B cell (primary cell): ENCODE measurements at regions not wholly inside any gene's neighbourhood (a gene's known extent, or its start where the extent isn't known, plus 50 kb on each side); places are given as distances from the start of the nearest gene placed in this dataset.

Experiments
- ATAC-seq: fragments of 200-7000 bp; cut with Tn5 transposase; one replicate; pipeline ENCODE4 v1.10.0; 2021; ENCODE audit warnings: low read depth, mild to moderate bottlenecking, moderate number of reproducible peaks, moderate library complexity
- CTCF ChIA-PET: fragments of 350-600 bp; sonication (Branson Sonifier 250); formaldehyde crosslinking; loops from one replicate; lab custom pipeline; 2021; ENCODE audit warnings: antibody characterized with exemption, inconsistent platforms; lab: Charles Lee
- POLR2A ChIA-PET: fragments of 350-600 bp; sonication (Branson Sonifier 250); formaldehyde crosslinking; loops from one replicate; lab custom pipeline; 2021; ENCODE audit warnings: antibody characterized with exemption; lab: Charles Lee
- DNase-seq: peaks from one replicate; pipeline ENCODE4 v3.0.0; 2013
- H2AFZ ChIP-seq: 2 replicates; pipeline ENCODE4 v1.6.1; 2012; ENCODE audit warnings: mild to moderate bottlenecking, low read depth, low read length; ENCODE audit not compliant: insufficient read depth, poor library complexity, severe bottlenecking
- H3K27ac ChIP-seq, 2 donors: 1 replicate in 1 of 2; 2 replicates in 1 of 2; pipeline ENCODE4 v1.5.1; 2012 to 2013; ENCODE audit warnings: low read length in 2 of 2, mild to moderate bottlenecking in 2 of 2, moderate library complexity in 1 of 2
- H3K27me3 ChIP-seq, 4 experiments: fragments of 200-600 bp in 1 of 4; sonication (generic) in 1 of 4; replicated peaks in 1 of 4; 1 replicate in 2 of 4; 2 replicates in 2 of 4; pipeline versions ENCODE4 v1.6.1 to v1.7.0; 2013 to 2016; ENCODE audit warnings: low read length in 3 of 4, mild to moderate bottlenecking in 2 of 4, mixed read lengths in 1 of 4, moderate library complexity in 1 of 4; ENCODE audit not compliant: insufficient read depth in 4 of 4, control insufficient read depth in 3 of 4; ENCODE audit errors: control extremely low read depth in 1 of 4
- H3K36me3 ChIP-seq, 2 experiments: replicated peaks in 1 of 2; 1 replicate in 1 of 2; 2 replicates in 1 of 2; pipeline versions ENCODE4 v1.6.1 to v1.7.1; 2013; ENCODE audit warnings: low read length in 1 of 2; ENCODE audit not compliant: insufficient read depth in 2 of 2, control insufficient read depth in 1 of 2; ENCODE audit errors: control extremely low read depth in 1 of 2, extremely low read depth in 1 of 2
- H3K4me1 ChIP-seq, 2 donors: fragments of 200-600 bp in 1 of 2; sonication (generic) in 1 of 2; 1 replicate in 1 of 2; 2 replicates in 1 of 2; pipeline versions ENCODE4 v1.5.1 to v1.6.1; 2013 to 2017; ENCODE audit warnings: low read length in 2 of 2; ENCODE audit not compliant: control insufficient read depth in 2 of 2, insufficient read depth in 2 of 2
- H3K4me2 ChIP-seq: replicated peaks from 2 replicates; pipeline ENCODE3; 2012; ENCODE audit warnings: mild to moderate bottlenecking, low read depth, low read length; ENCODE audit not compliant: poor library complexity, severe bottlenecking
- H3K4me3 ChIP-seq, 5 experiments: fragments of 200-600 bp in 1 of 5; sonication (generic) in 1 of 5; 1 replicate in 3 of 5; 2 replicates in 2 of 5; pipeline versions ENCODE4 v1.5.1 to v1.7.0; 2011 to 2016; ENCODE audit warnings: low read length in 4 of 5, mild to moderate bottlenecking in 4 of 5, low read depth in 2 of 5, control low read depth in 1 of 5, moderate library complexity in 1 of 5; ENCODE audit not compliant: insufficient read depth in 1 of 5; ENCODE audit errors: control extremely low read depth in 1 of 5, extremely low read depth in 1 of 5
- H3K79me2 ChIP-seq: fragments of 200-600 bp; sonication (generic); one replicate; pipeline ENCODE4 v1.6.0; 2016; ENCODE audit warnings: low read length; ENCODE audit not compliant: control insufficient read depth, insufficient read depth
- H3K9ac ChIP-seq: fragments of 200-600 bp; sonication (generic); 2 replicates; pipeline ENCODE4 v1.6.1; 2017; ENCODE audit warnings: mild to moderate bottlenecking, low read length, moderate library complexity
- H3K9me3 ChIP-seq, 3 donors: one replicate each; pipeline versions ENCODE4 v1.6.1 to v1.7.1; 2013; ENCODE audit warnings: low read length in 2 of 3; ENCODE audit not compliant: control insufficient read depth in 2 of 3, insufficient read depth in 1 of 3; ENCODE audit errors: control extremely low read depth in 1 of 3
- H4K20me1 ChIP-seq: 2 replicates; pipeline ENCODE4 v1.6.0; 2012; ENCODE audit warnings: mild to moderate bottlenecking, low read length; ENCODE audit not compliant: insufficient read depth, control insufficient read depth, poor library complexity, severe bottlenecking
- H3K27ac Mint-ChIP-seq: one replicate; pipeline ENCODE4 v1.8.0; 2021; ENCODE audit warnings: mixed read lengths
- H3K27me3 Mint-ChIP-seq: one replicate; pipeline ENCODE4 v1.8.0; 2021; ENCODE audit warnings: mixed read lengths
- H3K4me1 Mint-ChIP-seq: one replicate; pipeline ENCODE4 v1.8.0; 2021; ENCODE audit warnings: mixed read lengths
- H3K4me3 Mint-ChIP-seq: one replicate; pipeline ENCODE4 v1.8.0; 2021; ENCODE audit warnings: mixed read lengths
- H3K9me3 Mint-ChIP-seq: one replicate; pipeline ENCODE4 v1.8.0; 2022; ENCODE audit warnings: mixed read lengths; ENCODE audit not compliant: insufficient read depth
- CTCF ChIP-seq: fragments of 200-600 bp; IDR thresholded peaks from one replicate; pipeline ENCODE4 v1.8.0; 2022; ENCODE audit warnings: antibody characterized with exemption, mild to moderate bottlenecking
- EZH2 ChIP-seq: IDR thresholded peaks from 2 replicates; pipeline ENCODE4 v1.6.1; 2012; ENCODE audit warnings: borderline replicate concordance, low read depth, mild to moderate bottlenecking, moderate library complexity, low read length; ENCODE audit not compliant: insufficient read depth, poor library complexity, severe bottlenecking
- WGBS: methylation state at CpG from one replicate; pipeline ENCODE4 v1.1.5; 2013; ENCODE audit warnings: missing lambda C conversion rate; ENCODE audit not compliant: insufficient coverage; 5-methylcytosine and 5-hydroxymethylcytosine counted together
- intact Hi-C: fragments of 100-400 bp; cut with micrococcal nuclease; formaldehyde crosslinking; loops from one replicate; pipeline ENCODE4 v1.10.0; 2022

- no peak overlapping the region for H3K4me2 ChIP-seq
- ChIA-PET POLR2A (no interaction called here), CTCF (no interaction called here)
- peaks cover 0 to 5% (median 0%) of the 10 kb centered on the region in 3 donors for H3K9me3 ChIP-seq
- DNase-seq (no peak), ATAC-seq (no peak)
- 93% methylated on average over 4 of the region's 7 CpGs for WGBS
- Mint-ChIP-seq H3K4me1 (no peaks in the 10 kb centered on the region), H3K4me3 (no peak overlapping the region), H3K9me3 (no peaks in the 10 kb centered on the region), H3K27ac (no peak overlapping the region), H3K27me3 (peaks cover 8% of the 10 kb centered on the region)
- intact Hi-C loops: no loop called here
- no peaks in the 10 kb centered on the region for H4K20me1 ChIP-seq
- no peak overlapping the region for H3K4me3 ChIP-seq
- TF ChIP-seq EZH2 (no peak), CTCF (no peak)
- H2AFZ ChIP-seq: no peak overlapping the region
- no peaks in the 10 kb centered on the region for H3K4me1 ChIP-seq
- no peak overlapping the region for H3K9ac ChIP-seq
- no peak overlapping the region for H3K27ac ChIP-seq
- H3K27me3 ChIP-seq: no peaks in the 10 kb centered on the region
- H3K79me2 ChIP-seq: no peaks in the 10 kb centered on the region
- H3K36me3 ChIP-seq: no peaks in the 10 kb centered on the region
Observed at GRCh38 chr16:47876511-47876910, 279.3 kb downstream of the ABCC12 start.

- WGBS: 89% methylated on average over 5 of the region's 5 CpGs
- Histone ChIP-seq H3K27me3 (no peaks in the 10 kb centered on the region), H4K20me1 (no peaks in the 10 kb centered on the region), H3K4me3 (no peak overlapping the region), H3K79me2 (no peaks in the 10 kb centered on the region), H3K9ac (no peak overlapping the region), H3K27ac (no peak overlapping the region), H2AFZ (no peak overlapping the region), H3K4me2 (no peak overlapping the region), H3K9me3 (peaks cover 0 to 15% (median 0%) of the 10 kb centered on the region in 3 donors), H3K36me3 (no peaks in the 10 kb centered on the region), H3K4me1 (no peaks in the 10 kb centered on the region)
- TF ChIP-seq EZH2 (no peak), CTCF (no peak)
- Mint-ChIP-seq H3K27ac (no peak overlapping the region), H3K4me1 (no peaks in the 10 kb centered on the region), H3K27me3 (peaks cover 8% of the 10 kb centered on the region), H3K4me3 (no peak overlapping the region), H3K9me3 (no peaks in the 10 kb centered on the region)
- ChIA-PET POLR2A (no interaction called here), CTCF (no interaction called here)
- ATAC-seq (no peak), DNase-seq (no peak)
- intact Hi-C loops: no loop called here
Observed at GRCh38 chr16:47873434-47873833, 282.4 kb downstream of the ABCC12 start.
